NCI-H1048 (cell line): ENCODE measurements at regions not wholly inside any gene's neighbourhood (a gene's known extent, or its start where the extent isn't known, plus 50 kb on each side); places are given as distances from the start of the nearest gene placed in this dataset.

ENCODE experiments used
- DNase-seq: peaks from one replicate; lab custom pipeline; 2025; lab: John Stamatoyannopoulos, UW

DNA sequence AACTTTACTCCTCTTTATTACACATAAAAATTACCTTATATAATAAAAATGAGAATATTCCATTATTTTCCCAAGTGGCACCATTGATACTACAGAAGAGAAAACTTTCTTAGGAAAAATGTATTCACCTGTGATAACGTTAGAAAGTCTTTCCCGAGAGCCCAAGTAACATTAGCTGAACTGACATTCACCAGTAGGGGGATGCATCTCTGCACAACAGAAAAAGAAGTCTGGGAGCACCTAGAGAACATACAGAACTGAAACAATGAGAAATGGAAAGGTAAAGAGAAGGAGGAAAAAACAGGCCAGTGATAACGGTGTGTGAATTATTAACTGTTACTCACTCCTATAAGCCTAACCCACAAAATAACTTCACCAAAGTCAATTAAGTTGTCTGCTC lies 423.3 kb downstream of the CENPC start:
- no peak for DNase-seq

- no peak for DNase-seq
These were observed 424.9 kb downstream of the CENPC start for GRCh38 chr4:67120369-67120768.

- no peak for DNase-seq
These were observed 436.0 kb downstream of the CENPC start for GRCh38 chr4:67109276-67109675.

DNA sequence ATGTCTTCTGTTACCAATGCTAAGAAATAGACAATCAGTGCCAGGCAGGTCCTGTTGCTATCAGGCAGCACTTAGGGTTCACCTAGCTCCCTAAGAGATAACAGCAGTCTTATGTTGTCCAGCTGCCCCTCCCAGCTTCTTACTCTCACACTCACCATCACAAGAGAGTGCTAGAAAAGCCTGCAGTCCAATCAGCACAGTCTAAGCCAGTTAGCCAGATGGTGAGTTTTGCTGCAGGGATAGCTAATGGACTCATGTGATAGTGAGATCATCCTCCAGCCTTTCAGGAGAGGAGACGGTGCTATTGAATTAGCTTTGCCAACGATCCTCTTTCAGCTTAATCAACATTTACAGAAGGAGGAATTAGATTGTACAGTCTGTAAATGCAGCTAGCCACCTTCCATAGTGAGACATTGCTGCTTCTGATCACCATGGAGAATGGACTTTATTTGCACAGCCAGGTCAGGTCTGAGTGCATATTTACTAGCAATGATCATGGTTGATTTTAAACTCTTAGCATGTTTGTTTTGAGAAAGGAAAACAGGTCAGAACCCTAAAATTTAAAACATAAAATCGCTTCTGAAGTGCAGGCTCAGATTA lies 438.3 kb downstream of the CENPC start:
- DNase-seq, result no peak

- DNase-seq, result no peak
These were observed 441.2 kb downstream of the CENPC start for GRCh38 chr4:67104145-67104544.

DNA sequence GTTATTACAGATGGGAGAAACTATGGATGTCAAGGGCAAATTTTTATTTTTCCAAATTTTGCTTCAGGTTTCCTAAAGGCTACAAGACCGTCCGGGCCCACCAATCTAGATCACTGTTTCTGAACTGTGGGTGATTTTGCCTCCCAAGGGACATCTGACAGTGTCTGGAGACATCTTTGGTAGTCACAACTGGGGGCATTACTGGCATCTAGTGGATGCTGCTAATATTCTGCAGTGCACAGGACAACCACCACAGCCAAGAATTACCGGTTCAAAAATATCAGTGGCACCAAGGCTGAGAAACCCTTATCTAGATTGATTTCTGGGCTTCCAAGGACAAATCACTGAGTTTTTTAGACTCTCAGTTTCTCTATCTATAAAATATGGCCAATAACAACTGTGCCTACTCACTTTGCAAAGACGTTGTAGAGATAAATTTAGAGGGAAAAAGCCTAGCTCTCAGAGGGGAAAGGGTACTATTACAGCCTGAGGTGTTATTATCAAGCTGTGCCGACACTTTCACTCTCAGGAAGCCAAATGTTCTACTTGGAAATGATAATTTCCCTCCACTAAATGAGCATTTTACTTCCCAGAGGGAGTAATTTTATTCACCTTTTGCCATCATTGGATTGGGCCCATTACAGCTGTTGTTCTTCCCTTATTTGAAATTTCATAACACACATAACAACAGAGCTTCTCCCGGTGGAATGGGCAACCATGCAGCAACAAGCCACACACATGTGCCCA lies 442.1 kb downstream of the CENPC start:
- DNase-seq, result no peak

DNA sequence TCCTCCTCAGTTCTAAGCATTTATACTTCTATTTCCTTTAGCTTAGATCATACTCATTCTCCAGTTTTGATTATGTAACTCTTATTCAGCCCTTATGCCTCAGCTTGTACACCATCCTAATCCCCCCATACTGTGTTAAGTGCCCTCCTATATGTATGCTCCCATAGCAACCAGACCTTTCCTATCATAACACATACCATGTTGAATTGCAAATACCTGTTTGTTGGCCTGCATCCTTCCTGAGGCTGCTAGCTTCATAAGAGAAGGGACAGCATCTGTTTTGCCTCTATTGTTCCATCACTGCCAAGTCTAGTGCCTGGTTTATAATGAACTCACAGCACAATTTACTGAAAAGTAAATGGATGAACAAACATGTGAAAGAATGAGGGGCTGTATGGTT lies 443.7 kb downstream of the CENPC start:
- DNase-seq, result no peak

GRCh38 chr4:67092351-67092750 lies 453.0 kb downstream of the CENPC start:
- no peak for DNase-seq

DNA sequence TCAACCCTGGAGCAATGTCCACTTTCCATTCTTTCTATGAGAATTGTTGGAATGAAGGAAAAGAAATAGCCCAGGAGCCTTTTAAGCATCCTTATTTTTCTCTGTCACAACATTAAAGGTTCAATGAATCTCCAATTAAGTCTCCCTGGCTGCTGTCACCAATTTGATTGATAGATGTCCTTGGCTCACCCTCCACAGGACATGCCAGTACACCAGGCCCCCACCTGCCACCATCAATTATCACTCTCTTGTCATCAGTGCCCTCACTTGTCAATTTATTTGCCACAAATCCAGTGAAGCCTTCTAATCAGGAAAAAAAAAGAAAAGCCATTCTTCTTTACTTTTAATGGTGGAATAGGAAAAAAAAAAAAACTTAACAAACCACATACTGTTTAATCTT lies 453.6 kb downstream of the CENPC start:
- DNase-seq, result no peak

DNA sequence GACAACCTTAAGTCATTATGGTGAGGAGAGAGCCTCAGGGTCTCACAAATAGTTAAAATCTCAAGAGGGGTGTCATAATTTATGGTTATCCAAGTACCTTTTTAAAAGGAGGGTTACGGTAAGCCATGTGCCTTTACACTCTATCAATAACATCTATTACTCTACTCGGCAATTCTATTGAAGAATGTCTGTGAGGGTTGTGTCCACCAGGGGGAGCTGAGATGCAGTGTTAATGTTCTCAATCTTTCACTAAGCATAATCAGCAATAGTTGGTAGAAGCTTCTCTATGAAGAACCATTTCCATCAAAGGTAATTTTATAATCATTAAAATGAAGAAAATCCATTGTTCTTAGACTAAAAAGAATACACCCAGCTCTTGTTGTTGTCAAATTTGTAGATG lies 457.4 kb downstream of the CENPC start:
- DNase-seq, result no peak

DNA sequence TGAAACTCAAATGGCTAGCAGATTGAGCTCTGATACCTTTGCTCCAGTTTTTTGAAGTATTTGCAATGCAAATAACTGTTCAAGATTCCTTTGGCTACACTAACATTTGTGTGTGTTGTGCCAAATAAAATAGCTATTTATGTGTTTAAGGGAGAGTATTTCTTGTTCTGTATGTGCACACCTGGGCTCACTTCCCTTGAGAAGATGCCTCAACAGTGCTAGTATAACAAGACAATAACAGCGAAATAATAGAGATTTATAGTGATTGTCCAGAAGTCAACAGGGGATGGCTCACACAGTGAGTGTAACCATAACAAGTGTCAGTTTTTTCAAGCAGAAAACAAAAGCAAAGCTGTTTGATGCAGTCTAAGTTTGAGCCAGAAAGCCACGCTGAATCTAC lies 460.5 kb downstream of the CENPC start:
- peak; percentile 74 for DNase-seq

DNA sequence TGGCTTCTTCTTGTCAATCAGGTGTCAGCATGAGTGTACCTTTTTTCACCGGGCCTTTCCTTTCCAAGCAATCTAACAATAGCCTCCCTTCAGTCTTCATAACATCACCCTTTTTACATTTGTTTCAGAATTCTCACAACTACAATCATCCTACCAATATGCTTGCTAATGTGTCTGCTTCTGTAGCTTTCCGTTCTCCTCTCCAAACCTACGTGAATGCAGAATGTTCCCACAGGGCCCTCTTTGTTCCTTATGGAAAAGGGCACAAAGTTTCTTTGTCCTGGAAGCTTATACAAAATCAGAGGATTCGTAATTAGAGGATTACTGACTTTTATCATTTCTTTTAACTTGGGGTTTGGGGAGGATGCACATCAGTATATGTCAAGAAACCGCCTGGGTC lies 461.8 kb downstream of the CENPC start:
- peak; percentile 57 for DNase-seq

DNA sequence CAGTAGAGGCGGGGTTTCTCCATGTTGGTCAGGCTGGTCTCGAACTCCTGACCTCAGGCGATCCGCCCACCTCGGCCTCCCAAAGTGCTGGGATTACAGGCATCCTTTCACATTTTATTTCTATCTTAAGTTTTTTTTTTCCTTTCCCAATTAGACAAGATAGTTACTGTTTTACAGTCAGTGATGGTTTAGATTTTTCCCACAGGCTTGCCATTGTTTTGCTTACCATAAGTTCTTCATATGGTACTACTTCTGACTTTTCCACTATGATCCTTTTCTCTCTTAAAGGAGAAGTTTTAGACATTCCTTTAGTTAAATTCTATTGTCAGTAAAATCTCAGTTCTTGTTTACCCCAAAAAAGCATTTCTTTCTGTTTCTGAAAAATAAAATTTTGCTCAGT lies 462.6 kb downstream of the CENPC start:
- no peak for DNase-seq

DNA sequence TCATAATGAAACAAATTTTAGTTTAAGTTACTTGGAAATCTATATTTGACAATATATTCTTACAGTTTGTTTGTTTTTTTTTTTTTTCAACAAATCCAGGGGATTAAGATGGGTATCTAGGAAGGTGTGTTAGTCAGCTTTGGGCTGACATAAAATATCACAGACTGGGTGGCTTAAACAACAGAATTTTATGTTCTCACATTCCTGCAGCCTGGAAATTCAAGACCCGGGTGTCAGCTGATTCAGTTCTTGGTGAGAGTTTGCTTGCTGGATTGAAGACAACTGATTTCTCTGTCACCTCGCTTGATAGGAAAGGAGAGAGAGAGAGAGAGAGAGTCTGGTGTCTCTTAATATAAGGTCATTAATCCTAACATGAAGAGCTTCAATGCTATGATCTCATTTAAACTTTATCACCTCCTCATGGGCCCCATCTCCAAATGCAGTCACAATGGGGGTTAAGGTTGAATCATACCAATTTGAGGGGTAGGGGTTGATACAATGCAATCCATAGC lies 465.2 kb downstream of the CENPC start:
- DNase-seq, result no peak

- no peak for DNase-seq
These were observed 473.7 kb downstream of the CENPC start for GRCh38 chr4:67071641-67072040.

DNA sequence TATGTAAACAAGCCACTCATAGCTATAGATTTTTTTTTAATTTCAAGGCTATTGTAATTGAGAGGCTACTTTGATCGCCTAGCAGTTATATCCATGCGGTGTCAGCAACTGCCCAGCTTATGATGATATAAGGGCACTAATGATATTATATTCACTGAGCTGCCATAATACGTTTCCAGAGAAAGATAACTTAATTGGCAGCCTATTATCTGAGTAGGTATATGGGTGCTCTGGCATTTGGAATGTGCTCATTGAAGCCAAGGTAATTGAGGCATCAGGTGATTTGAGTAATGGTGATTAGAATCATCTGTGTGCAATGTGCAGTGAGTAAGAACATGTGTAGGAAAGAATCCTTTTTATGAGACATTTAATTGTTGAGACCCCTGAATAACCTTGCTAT lies 490.0 kb downstream of the CENPC start:
- DNase-seq, result no peak

GRCh38 chr4:67054896-67055295 lies 490.4 kb downstream of the CENPC start:
- no peak for DNase-seq

GRCh38 chr4:67052814-67053675 lies 492.3 kb downstream of the CENPC start:
- DNase-seq, result no peak

GRCh38 chr4:67051000-67051789 lies 494.1 kb downstream of the CENPC start:
- DNase-seq, result no peak

GRCh38 chr4:67049446-67049845 lies 495.9 kb downstream of the CENPC start:
- no peak for DNase-seq

GRCh38 chr4:67048530-67048929 lies 496.8 kb downstream of the CENPC start:
- DNase-seq, result no peak

GRCh38 chr4:67040315-67040714 lies 505.0 kb downstream of the CENPC start:
- no peak for DNase-seq
